ENCODE measurements at regions not wholly inside any gene's neighbourhood (a gene's known extent, or its start where the extent isn't known, plus 50 kb on each side); places are given as distances from the start of the nearest gene placed in this dataset.

DNA sequence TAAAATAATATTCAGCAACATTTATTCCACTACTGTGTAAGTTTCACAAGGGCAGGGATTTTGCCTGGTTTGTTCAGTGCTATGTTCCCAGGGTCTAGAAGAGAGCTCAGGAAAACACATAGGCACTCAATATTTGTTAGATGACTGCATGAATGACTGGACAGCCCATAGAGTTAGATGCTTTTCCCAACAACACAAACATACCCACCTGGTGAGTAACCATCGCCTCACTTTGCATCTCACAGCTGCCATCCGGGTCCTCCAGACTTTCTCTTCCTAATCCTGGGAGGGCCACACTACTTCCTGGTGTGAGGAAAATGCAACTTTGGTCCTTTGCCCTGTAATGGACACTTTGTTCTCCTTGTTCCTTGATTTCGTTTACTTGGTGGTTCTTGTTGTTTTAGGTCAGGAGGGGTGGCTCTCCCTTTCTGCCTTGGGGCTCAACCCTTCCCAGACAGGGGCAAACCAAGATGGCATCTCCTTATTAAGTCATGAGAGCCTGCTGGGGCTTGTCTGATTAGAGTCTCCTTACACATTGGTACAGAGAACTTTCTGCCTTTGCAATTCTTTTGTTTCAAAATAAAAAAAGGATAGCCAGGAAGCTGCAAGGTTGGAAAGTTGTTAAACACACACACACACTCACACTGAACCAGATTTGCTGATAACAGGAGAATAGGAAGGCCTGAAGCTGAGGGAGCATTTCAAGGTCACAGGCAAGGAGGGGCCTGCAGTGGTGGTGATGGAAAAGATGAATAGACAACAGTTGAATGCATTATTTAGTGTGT lies 190.6 kb downstream of the MID1IP1 start:
- H2AFZ ChIP-seq (ENCODE audit: low read depth, low read length): no peak overlapping the region
- no peaks in the 10 kb centered on the region for H3K9me2 ChIP-seq (ENCODE audit: insufficient read depth, low read length)
- TF ChIP-seq, protein P1, sequence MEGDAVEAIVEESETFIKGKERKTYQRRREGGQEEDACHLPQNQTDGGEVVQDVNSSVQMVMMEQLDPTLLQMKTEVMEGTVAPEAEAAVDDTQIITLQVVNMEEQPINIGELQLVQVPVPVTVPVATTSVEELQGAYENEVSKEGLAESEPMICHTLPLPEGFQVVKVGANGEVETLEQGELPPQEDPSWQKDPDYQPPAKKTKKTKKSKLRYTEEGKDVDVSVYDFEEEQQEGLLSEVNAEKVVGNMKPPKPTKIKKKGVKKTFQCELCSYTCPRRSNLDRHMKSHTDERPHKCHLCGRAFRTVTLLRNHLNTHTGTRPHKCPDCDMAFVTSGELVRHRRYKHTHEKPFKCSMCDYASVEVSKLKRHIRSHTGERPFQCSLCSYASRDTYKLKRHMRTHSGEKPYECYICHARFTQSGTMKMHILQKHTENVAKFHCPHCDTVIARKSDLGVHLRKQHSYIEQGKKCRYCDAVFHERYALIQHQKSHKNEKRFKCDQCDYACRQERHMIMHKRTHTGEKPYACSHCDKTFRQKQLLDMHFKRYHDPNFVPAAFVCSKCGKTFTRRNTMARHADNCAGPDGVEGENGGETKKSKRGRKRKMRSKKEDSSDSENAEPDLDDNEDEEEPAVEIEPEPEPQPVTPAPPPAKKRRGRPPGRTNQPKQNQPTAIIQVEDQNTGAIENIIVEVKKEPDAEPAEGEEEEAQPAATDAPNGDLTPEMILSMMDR (IDR thresholded peaks at IDR 0.05; ENCODE audit: poor library complexity, severe bottlenecking): no peak
- no peak for TF ChIP-seq POLR2AphosphoS5 (IDR thresholded peaks at IDR 0.05)
- peak overlapping the region; percentile 53 for H3K27ac ChIP-seq (ENCODE audit: low read length)
- no peak overlapping the region for H3K9ac ChIP-seq (ENCODE audit: low read length)
- no peaks in the 10 kb centered on the region for H3K79me2 ChIP-seq (replicated peaks; ENCODE audit: insufficient read depth, low read length)
- no peak overlapping the region for H3K4me2 ChIP-seq (ENCODE audit: low read length)
- H4K20me1 ChIP-seq (ENCODE audit: insufficient read depth): no peaks in the 10 kb centered on the region
- H3K36me3 ChIP-seq (ENCODE audit: insufficient read depth, low read length): no peaks in the 10 kb centered on the region
- H3K27me3 ChIP-seq (ENCODE audit: insufficient read depth, low read depth, low read length): no peaks in the 10 kb centered on the region
- H3K9me3 ChIP-seq (ENCODE audit: low read length): no peaks in the 10 kb centered on the region
- H3F3A ChIP-seq (ENCODE audit: insufficient read depth, low read length, poor library complexity, severe bottlenecking): no peaks in the 10 kb centered on the region
- H3K4me3 ChIP-seq (ENCODE audit: low read length): peak overlapping the region; percentile 21

DNA sequence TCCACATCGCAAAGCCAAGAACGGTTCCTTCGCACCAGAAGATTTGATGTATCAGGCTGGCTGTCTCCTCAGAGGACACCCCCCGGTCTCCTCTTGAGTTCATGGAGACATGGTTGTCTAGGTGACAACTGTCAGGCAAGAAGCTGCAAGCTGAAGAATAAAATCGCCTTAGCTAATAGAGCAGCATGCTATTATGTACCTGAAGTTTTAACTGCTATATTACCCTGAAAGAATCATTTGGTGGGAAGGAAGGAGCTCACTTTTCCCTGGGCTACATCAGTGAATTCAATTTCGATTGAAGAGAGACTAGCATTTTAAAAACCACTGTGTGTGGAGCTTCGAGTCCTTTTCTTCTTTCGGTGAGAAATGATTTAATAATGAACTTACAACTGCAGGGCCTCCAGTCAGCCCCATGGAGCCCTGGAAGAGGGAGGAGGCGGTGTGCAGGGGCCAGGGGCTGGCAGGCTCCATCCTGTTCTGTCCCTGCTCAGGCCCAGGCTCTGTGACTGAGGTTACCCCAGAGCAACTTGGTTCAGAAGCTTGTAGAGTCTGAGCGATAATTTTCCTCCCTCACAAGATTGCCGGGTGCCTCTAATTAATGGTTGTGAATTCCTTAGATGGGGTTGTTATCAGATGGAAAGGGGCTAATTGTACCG lies 191.3 kb downstream of the MID1IP1 start:
- no peaks in the 10 kb centered on the region for H3K9me3 ChIP-seq (ENCODE audit: low read length)
- no peaks in the 10 kb centered on the region for H4K20me1 ChIP-seq (ENCODE audit: insufficient read depth)
- H2AFZ ChIP-seq (ENCODE audit: low read depth, low read length): no peak overlapping the region
- H3K4me3 ChIP-seq (ENCODE audit: low read length): peak overlapping the region; percentile 21
- H3K27ac ChIP-seq (ENCODE audit: low read length): peak overlapping the region; percentile 53
- H3F3A ChIP-seq (ENCODE audit: insufficient read depth, low read length, poor library complexity, severe bottlenecking): no peaks in the 10 kb centered on the region
- TF ChIP-seq RAD21 (conservative IDR thresholded peaks at IDR 0.05) (no peak), EZH2 (IDR thresholded peaks at IDR 0.05; ENCODE audit: borderline replicate concordance, insufficient read depth, low read length, poor library complexity, severe bottlenecking) (no peak)
- H3K9me2 ChIP-seq (ENCODE audit: insufficient read depth, low read length): no peaks in the 10 kb centered on the region
- no peak overlapping the region for H3K9ac ChIP-seq (ENCODE audit: low read length)
- H3K27me3 ChIP-seq (ENCODE audit: insufficient read depth, low read depth, low read length): no peaks in the 10 kb centered on the region
- H3K79me2 ChIP-seq (replicated peaks; ENCODE audit: insufficient read depth, low read length): no peaks in the 10 kb centered on the region
- no peak overlapping the region for H3K4me2 ChIP-seq (ENCODE audit: low read length)
- H3K36me3 ChIP-seq (ENCODE audit: insufficient read depth, low read length): no peaks in the 10 kb centered on the region

DNA sequence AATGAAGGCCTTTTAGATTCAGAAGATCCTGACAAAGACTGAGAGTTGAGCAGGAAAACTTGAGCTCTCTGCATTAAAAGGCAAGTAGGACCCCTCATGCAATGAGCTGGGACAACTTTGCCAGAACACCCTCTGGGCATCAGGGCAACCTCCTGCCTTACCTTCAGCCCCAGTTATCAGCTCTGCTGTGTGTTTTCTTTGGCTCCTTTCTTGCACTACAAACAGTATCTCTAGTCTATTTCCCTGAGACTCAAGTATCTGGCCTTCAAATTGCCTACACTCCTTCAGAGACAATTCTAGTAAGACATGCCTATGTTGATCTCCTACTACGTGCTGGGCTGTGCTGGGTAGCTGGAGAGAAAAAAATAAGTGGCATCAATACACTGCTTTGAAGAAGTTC lies 192.2 kb downstream of the MID1IP1 start:
- H3K27ac ChIP-seq (ENCODE audit: low read length): no peak overlapping the region
- H3F3A ChIP-seq (ENCODE audit: insufficient read depth, low read length, poor library complexity, severe bottlenecking): no peaks in the 10 kb centered on the region
- no peaks in the 10 kb centered on the region for H3K36me3 ChIP-seq (ENCODE audit: insufficient read depth, low read length)
- H3K4me2 ChIP-seq (ENCODE audit: low read length): no peak overlapping the region
- H3K9ac ChIP-seq (ENCODE audit: low read length): no peak overlapping the region
- no peaks in the 10 kb centered on the region for H4K20me1 ChIP-seq (ENCODE audit: insufficient read depth)
- H3K9me3 ChIP-seq (ENCODE audit: low read length): no peaks in the 10 kb centered on the region
- no peaks in the 10 kb centered on the region for H3K79me2 ChIP-seq (replicated peaks; ENCODE audit: insufficient read depth, low read length)
- no peaks in the 10 kb centered on the region for H3K9me2 ChIP-seq (ENCODE audit: insufficient read depth, low read length)
- no peaks in the 10 kb centered on the region for H3K27me3 ChIP-seq (ENCODE audit: insufficient read depth, low read depth, low read length)
- H2AFZ ChIP-seq (ENCODE audit: low read depth, low read length): no peak overlapping the region
- TF ChIP-seq EP300 (conservative IDR thresholded peaks at IDR 0.05; ENCODE audit: poor library complexity, severe bottlenecking) (no peak), POLR2AphosphoS5 (IDR thresholded peaks at IDR 0.05) (no peak), RAD21 (conservative IDR thresholded peaks at IDR 0.05) (no peak), EZH2 (IDR thresholded peaks at IDR 0.05; ENCODE audit: borderline replicate concordance, insufficient read depth, low read length, poor library complexity, severe bottlenecking) (no peak), MXI1 (conservative IDR thresholded peaks at IDR 0.05; ENCODE audit: poor library complexity, severe bottlenecking) (no peak), TAF1 (IDR thresholded peaks at IDR 0.05; ENCODE audit: low read depth) (no peak)
- H3K4me3 ChIP-seq (ENCODE audit: low read length): no peak overlapping the region
